ENCODE measurements at regions not wholly inside any gene's neighbourhood (a gene's known extent, or its start where the extent isn't known, plus 50 kb on each side); places are given as distances from the start of the nearest gene placed in this dataset.
"Not testable (repeated sequence)": the region's sequence is repeated elsewhere in the genome, so short reads cannot be mapped to it uniquely, and the experiment has no call there.

DNA sequence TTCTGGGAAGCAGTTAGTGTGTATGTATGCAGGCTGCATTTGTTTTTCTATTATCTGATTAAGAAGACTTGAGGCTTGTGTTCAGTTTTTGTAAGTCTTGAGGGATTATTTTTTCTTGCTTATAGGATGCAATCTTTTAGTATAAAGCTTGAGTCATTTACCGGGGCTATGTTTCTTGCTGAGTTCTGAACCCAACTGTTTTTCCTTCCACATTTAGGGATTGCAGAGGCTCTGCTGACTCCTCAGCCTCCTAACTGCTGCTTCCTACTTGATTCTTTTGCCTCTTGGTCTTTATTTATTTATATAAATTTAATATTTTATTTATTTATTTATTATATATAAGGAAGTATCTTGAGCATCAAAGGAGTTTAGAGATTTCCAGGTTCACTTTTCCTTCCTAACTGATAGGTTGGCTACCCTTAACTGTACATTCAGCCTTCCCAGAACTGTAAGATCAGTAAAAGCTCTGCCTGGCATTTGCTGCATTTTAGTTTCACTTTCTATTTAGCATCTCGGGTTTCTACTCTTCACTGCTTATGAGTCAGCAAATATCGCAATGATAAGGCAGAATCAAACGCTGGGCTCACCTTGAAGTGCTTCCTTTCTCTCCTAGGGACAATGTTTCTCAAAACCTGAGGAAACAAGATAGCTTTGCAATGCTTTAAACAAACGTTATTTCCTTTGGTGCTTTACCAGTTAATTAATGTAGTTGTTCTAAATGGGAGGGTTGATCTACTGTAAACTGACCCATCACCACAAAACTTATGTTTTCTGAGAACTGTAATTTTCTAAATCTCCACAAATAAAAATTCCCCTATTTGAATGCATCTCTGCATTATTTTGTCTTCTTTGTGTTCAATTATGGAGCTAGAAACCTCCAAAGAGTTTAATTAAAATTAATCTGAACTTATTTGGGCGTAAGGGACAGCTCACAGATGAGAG is 1183.7 kb upstream of the TMEM132C start:
- DNase-seq (ENCODE audit: low read depth): peak; percentile 47

- no peak for DNase-seq (ENCODE audit: low read depth)
Measured at GRCh38 chr12:127101076-127101475, 1165.9 kb upstream of the TMEM132C start.

DNA sequence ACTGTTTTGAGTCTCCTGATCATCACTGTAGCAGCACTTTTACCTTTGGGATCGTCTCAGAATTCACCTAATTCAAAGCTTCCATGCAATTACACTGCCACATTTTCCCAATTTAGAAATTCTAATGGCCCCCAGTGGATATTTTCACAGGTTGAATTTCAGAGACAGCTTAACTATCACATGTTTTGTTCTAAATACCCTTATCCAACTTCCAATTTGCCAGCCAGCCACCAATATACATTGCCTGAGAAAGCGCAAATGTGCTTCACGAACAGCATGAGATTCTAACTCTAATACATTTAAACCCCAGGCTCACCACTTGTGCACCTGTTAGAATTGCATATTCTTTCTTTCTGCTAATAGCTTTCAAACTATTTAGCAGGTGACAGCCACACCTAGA is 1160.9 kb upstream of the TMEM132C start:
- DNase-seq (ENCODE audit: low read depth): no peak

GRCh38 chr12:127106697-127107096 is 1160.3 kb upstream of the TMEM132C start:
- DNase-seq (ENCODE audit: low read depth): no peak

GRCh38 chr12:127107744-127108143 is 1159.2 kb upstream of the TMEM132C start:
- DNase-seq (ENCODE audit: low read depth): no peak

- peak; percentile 51 for DNase-seq (ENCODE audit: low read depth)
Measured at GRCh38 chr12:127108360-127109215, 1158.4 kb upstream of the TMEM132C start.

GRCh38 chr12:127113945-127114344 is 1153.0 kb upstream of the TMEM132C start:
- no peak for DNase-seq (ENCODE audit: low read depth)

GRCh38 chr12:127115468-127116035 is 1151.4 kb upstream of the TMEM132C start:
- no peak for DNase-seq (ENCODE audit: low read depth)

DNA sequence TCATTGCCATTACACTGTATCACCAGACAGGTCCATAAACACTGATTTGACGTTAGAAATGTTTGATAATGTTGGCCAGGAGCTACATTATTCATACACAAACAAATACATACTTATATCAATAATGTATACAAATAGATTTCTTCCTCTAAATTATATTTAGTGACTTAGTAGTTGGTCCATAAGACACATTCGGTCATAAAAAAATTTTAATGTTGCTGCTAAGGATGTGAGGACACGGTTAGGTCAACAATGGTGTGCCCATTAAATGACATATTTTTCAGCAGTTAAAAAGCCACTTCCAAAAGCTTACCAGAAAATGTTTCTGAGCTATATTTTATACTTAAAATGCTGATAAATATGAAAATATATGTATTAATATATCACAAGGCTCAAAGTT is 1148.7 kb upstream of the TMEM132C start:
- no peak for DNase-seq (ENCODE audit: low read depth)

DNA sequence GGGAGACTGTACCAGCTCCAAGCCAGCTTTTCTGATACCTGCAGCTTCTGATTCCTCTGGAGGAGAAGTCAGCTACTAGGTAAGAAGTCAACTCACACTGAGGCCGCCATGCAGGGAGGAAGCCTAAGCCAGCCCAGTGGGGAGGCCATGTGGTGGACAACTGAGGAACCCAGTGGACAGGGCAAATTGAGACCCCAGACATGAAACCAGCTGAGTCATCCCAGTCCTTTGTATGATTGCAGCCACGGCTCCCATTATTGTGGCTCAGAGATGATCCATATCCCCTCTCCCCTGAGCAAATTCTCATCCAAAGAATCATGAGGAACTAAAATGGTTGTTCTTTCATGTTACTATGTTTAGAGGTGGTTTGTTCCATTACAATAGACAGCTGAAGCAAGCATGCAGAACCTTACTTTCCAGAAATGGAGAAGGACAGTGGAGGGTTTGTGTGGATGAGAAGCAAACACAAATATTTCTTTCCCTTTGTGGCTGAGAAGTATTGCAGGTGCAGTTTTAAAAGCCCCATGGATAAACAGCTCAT is 1147.3 kb upstream of the TMEM132C start:
- DNase-seq (ENCODE audit: low read depth): no peak

GRCh38 chr12:127120851-127121250 is 1146.1 kb upstream of the TMEM132C start:
- no peak for DNase-seq (ENCODE audit: low read depth)

DNA sequence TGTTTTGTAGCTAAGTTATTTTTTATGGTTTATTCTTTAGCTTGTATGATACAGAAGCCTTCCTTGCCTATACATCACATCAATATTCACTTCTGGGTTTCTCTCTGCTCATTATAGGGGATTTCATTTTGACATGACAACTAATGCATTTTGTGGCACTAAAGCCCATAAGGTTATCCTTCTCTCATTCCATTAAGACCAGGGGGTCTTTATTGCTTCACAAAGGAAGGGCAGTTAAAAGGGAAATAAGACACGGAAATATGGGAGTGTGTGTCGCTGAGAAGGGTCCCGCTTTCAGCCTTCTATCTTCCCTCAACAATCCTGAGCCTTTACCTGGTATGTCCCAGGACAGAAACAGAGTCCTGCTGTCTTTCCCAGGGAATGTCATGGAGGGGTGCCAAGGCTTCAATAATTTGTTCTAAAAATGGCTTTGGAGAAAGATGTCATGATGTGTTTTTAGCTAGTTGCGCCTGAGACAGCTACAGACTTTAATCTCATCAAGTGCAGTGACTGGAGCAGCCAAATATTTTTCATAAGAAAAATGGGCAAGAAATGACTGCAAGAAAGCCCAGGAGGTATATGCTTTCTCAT is 1145.4 kb upstream of the TMEM132C start:
- no peak for DNase-seq (ENCODE audit: low read depth)

- peak; percentile 60 for DNase-seq (ENCODE audit: low read depth)
Measured at GRCh38 chr12:127125607-127126259, 1141.2 kb upstream of the TMEM132C start.

DNA sequence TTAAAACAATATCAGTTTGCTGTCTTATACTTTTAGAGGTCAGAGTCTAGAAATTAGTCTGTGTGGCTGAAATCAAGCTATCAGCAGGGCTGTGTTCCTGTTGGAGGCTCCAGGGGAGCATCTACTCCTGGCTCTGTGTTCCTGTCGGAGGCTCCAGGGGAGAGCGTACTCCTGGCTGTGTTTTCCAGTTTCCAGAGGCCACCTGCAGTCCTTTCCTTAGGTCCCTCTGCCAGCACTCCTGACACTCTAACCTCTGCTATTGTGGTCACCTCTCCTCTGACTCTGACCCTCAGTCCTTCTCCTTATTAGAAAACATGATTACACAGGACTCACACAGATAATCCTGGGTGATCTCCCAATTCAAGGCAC is 1140.7 kb upstream of the TMEM132C start:
- no peak for DNase-seq (ENCODE audit: low read depth)

GRCh38 chr12:127127897-127128296 is 1139.1 kb upstream of the TMEM132C start:
- DNase-seq (ENCODE audit: low read depth): no peak

DNA sequence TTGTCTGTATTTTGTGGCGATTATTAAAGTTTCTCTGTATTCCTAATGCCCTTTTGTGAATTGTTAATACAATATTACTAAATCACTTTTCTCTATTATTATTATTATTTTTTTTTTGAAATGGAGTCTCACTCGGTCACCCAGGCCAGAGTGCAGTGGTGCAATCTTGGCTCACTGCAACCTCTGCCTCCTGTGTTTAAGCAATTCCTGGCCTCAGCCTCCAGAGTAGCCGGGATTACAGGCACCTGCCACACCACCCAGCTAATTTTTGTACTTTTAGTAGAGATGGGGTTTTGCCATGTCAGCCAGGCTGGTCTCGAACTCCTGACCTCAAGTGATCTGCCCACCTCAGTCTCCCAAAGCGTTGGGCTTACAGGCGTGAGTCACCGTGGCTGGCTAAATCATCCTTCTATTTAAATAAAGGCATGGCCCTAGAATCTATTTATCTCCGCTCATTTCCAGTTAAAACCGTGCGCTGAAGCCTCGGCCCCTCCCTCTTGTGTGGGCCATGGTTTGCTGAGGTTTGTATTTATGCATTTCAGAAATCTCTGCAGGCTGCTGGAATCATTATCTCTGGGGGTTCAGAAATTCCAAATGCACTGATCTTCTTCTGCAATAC is 1136.4 kb upstream of the TMEM132C start:
- DNase-seq (ENCODE audit: low read depth): no peak

DNA sequence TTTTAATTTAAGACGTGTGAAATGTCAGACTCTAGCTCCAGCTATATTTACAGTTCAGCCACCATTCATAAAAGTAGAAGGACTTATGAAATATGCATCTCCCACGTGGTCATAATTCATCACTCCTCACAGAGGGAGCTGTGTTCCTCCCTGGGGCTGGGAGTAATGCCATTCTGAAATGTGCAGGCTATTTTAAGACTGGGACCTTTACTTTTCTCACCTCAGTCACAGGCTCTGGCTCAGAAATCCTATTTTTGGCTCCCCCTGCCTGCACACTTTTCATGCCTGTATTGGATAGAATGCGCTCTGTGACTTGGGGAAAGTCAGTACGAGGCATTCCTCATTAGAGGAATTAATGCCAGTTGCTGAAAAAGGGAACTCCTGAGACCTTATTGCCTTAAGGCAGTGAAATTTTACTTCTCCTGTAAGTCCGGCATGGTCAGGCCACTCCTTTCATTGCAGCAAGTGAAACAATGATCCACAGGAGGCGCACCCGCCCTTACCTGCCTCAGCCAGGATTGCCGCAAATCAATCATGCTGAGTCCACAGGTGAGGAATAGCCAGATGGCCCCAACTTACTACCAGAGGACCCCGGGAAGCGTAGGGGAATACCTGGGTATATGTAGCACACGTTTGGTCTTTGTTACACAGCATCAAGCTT is 1133.2 kb upstream of the TMEM132C start:
- no peak for DNase-seq (ENCODE audit: low read depth)

DNA sequence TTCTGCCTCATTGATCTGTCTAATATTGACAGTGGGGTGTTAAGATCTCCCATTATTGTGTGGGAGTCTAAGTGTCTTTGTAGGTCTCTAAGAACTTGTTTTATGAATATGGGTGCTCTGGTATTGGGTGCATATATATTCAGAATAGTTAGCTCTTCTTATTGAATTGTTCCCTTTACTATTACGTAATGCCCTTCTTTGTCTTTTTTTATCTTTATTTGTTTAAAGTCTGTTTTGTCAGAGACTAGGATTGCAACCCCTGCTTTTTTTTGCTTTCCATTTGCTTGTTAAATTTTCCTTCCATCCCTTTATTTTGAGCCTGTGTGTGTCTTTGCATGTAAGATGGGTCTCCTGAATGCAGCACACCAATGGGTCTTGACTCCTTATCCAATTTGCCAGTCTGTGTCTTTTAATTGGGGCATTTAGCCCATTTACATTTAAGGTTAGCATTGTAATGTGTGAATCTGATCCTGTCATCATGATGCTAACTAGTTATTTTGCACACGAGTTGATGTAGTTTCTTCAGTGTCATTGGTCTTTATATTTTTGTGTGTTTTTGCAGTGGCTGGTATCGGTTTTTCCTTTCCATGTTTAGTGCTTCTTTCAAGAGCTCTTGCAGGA is 1126.0 kb upstream of the TMEM132C start:
- not testable (repeated sequence) for DNase-seq (ENCODE audit: low read depth)

DNA sequence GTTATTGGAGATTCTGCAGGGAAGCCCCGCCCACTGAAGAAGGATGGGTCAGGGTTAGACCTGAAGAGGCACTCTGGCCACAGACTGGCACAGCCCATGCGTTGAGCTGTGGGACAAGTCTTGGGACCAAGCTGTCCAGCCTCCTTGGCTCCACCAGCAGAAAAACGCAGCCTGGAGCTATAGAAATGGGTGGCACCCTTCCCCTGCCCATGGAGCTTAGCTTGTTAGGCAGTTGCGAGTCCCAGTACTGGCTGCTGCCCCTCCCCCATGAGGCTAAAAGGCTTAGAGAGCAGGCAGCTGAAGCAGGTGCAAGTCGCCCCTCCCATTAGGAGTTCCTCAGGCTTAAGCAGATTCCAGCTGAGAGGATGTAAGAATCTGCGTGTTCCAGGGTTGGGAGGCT is 1124.0 kb upstream of the TMEM132C start:
- DNase-seq (ENCODE audit: low read depth): no peak

DNA sequence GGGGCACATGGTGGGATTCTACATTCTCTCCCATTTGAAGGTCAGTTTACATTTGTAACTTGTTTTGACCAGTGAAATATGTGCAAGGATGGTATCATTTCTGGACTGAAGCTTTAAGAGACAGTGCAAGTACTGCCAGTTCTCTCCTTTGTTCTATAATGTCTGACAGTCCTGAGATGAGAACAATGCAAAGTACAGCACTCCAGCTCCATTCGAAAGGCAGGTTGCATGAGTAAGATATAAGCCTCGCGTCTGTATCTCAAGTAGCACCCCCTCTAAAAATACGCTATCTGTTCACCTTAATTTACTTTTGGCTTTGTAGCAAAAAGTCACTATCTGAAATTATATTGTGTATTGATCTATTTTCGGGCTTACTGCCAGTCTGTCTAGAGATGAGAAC is 1122.2 kb upstream of the TMEM132C start:
- no peak for DNase-seq (ENCODE audit: low read depth)

Data from GM04504 (cell line).